DLD1 (cell line): ENCODE measurements at regions not wholly inside any gene's neighbourhood (a gene's known extent, or its start where the extent isn't known, plus 50 kb on each side); places are given as distances from the start of the nearest gene placed in this dataset.
"Not testable (repeated sequence)": the region's sequence is repeated elsewhere in the genome, so short reads cannot be mapped to it uniquely, and the experiment has no call there.

ENCODE experiments used
- in situ Hi-C: cut with HindIII; loops from 2 replicates; pipeline ENCODE4 v1.10.0; 2017; ENCODE audit warnings: low sequenced_read_pairs

GRCh38 chr21:16455526-16455925 is 725.7 kb downstream of the USP25 start:
- in situ Hi-C loops = no loop called here

DNA sequence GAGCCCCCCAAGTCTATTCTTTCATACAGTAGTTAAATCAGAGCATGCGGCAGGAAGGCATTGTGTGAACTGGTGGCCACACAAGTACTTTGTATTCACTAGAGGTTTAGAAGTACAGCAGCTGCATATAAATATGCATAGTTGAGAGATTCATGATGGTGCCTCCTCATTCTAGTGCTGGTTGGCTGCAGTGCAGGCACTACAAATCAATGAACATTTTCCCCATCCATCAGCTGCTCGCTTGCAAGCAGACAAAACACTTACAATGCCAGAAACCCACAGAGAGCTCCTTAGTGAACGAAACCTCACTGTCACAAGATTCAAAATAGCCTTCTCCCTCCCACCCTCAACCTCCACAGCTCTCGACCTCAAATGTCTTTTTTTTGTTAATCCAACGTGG is 726.2 kb downstream of the USP25 start:
- in situ Hi-C loops = no loop called here

GRCh38 chr21:16457498-16457897 is 727.7 kb downstream of the USP25 start:
- in situ Hi-C loops = no loop called here

- in situ Hi-C loops = no loop called here
Observed at GRCh38 chr21:16460936-16461335, 731.2 kb downstream of the USP25 start.

DNA sequence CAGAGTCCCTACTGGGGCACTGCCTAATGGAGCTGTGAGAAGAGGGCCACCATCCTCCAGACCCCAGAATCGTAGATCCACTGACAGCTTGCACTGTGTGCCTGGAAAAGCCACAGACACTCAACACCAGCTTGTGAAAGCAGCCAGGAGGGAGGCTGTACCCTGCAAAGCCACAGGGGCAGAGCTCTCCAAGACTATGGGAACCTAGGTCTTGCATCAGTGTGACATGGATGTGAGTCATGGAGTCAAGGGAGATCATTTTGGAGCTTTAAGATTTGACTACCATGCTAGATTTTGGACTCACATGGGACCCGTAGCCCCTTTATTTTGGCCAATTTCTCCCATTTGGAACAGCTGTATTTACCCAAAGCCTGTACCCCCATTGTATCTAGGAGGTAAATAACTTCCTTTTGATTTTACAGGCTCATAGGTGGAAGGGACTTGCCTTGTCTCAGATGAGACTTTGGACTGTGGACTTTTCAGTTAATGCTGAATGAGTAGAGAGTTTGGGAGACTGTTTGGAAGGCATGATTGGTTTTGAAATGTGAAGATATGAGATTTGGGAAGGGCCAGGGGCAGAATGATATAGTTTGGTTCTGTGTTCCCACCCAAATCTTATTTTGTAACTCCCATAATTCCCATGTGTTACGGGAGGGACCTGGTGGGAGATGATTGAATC is 734.6 kb downstream of the USP25 start:
- in situ Hi-C loops = not testable (repeated sequence)

GRCh38 chr21:16468184-16468583 is 738.4 kb downstream of the USP25 start:
- in situ Hi-C loops = no loop called here

GRCh38 chr21:16473988-16474387 is 744.2 kb downstream of the USP25 start:
- in situ Hi-C loops = no loop called here

DNA sequence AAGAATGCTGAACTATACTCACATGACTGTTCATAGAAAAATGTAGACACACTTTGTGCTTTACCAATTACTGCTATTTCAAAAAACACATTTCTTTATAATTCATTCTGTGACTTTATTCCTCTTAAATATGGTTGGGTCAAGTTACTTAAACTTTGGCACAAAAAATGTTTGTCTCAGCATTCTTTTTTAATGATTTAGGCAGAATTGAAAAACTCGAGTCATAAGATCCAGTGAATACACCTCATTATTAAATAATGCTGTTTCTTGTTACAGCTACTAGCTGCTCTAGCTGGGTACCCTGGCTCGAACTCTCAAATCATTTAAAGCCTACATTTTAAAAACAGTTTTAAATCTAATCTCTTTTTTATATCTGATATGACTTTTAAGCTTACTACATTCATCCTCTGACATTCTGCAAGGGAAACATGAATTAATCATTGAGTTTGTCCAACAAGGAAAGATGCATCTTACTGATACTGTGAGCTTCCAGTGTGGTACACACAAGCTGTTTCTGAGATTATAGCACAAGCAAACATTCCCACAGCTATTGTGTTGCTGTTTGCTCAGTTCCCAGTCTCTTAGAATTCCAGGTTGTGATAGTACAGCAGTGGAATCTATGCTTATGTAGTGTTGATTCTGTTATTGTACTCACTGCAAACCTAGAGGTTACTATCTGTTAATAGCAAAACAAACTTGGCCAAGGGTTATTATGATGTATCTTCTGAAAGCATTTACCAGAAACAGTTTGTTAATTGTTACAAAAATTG is 746.5 kb downstream of the USP25 start:
- in situ Hi-C loops = no loop called here

DNA sequence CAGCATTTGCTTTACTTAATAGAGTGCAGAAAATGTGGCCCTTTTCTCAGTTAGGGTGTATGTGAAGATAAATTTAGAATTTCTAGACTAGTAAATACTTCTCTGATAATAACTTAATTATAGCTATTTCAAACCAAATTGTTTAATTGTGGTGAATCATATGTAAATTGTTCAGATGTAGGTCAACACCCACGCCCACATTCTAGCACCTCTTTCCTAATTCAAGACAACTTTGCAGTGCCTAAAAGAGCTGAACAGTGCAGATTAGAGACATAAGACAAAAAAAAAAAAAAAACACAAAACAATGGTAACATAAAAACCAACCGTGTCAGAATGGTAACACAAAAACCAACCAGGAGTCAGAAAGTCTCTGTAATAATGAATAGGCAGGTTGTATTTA is 758.3 kb downstream of the USP25 start:
- in situ Hi-C loops = no loop called here

- in situ Hi-C loops = no loop called here
Observed at GRCh38 chr21:16492356-16492755, 762.6 kb downstream of the USP25 start.

- in situ Hi-C loops = no loop called here
Observed at GRCh38 chr21:16492892-16493291, 763.1 kb downstream of the USP25 start.

DNA sequence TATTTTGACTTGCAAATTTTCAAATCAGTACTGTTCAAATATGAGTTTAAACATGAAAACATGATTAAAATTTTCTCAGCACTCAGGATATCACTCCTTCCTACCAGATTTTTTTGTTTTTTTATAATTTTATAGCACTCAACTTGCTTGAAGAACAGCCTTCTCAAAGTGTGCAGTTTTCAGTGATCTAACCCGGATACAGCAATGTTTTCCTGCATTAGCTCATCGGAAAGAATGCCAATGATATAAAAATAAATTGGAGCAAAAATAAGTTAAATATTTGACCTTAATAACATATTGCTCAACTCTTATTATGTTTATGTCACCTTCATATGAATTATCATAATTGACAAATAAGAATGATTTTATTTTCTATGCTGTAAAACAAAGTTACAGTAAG is 766.8 kb downstream of the USP25 start:
- in situ Hi-C loops = no loop called here

DNA sequence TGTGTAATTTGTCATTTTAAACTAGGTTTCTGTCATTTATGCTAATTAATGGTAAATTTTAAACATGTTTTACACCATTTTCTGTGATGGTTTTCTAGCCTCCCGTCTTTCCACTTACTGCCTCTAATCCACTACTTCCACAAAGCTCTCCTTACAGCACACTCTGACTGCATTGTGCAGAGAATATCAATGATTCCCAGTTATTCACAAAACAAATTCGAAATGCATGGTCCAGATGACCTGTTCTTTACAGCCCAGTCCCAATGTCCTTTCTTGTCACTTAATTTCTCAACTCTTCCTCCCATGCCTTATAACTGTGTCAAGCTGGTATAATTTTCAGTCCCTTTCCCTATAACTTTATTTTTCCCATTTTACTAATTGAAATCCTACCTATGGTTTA is 770.5 kb downstream of the USP25 start:
- in situ Hi-C loops = no loop called here

DNA sequence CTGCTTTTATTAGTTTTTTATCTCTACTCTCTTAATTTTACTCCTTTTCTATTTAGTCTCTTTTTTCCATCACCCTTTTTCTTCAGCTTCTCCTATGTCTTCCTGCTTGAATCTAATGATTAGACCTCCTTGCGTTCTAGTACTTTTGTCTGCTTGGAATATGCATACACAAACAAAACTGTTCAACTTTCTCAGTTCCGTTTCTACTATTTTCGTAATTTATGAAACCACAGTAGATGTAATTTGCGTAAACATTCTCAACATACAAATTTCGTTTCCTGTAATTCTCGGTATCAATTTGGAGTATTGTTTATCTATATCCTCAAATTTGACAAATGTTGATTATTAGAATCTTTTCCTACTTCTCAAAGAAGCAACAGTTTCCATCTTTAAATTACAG is 772.5 kb downstream of the USP25 start:
- in situ Hi-C loops = no loop called here

GRCh38 chr21:16502897-16503296 is 773.1 kb downstream of the USP25 start:
- in situ Hi-C loops = no loop called here

DNA sequence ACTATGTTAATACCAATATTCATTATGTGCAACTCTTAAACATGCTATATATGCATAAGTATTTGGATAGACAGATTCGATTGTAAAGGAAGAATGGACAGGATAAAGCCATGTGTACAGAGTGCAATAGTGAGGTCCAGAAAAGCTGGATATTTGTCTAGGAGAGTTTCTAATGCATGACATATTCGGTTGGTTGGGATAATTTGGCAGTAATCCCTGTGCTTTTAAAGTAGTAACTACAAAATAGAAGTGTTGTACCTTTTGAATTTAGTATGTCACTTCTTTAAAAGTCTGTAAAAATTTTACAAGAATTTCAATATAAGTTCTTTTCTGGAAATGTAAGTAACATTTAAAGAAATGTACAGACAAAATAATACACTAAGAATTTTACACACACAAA is 774.5 kb downstream of the USP25 start:
- in situ Hi-C loops = no loop called here

DNA sequence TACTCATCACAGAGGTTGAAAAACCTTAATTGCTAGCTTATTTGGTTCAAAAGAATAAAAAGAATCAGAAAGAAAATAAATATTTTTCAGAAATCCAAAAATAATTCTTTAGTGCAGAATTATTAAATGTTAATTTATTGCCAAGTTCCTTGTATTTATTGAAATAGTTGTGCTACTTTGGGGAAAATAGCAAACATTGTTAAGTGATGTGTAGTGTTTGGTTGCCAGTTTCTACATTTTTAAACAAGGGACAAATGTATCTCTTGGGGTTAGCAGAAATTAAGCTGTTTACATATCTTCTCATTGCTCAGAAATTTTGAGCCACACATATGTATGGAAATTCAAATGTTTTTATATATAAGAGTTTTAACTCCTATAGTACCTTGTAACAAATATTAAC is 775.0 kb downstream of the USP25 start:
- in situ Hi-C loops = no loop called here

GRCh38 chr21:16509476-16509875 is 779.7 kb downstream of the USP25 start:
- in situ Hi-C loops = no loop called here

- in situ Hi-C loops = no loop called here
Observed at GRCh38 chr21:16514316-16514715, 784.5 kb downstream of the USP25 start.

DNA sequence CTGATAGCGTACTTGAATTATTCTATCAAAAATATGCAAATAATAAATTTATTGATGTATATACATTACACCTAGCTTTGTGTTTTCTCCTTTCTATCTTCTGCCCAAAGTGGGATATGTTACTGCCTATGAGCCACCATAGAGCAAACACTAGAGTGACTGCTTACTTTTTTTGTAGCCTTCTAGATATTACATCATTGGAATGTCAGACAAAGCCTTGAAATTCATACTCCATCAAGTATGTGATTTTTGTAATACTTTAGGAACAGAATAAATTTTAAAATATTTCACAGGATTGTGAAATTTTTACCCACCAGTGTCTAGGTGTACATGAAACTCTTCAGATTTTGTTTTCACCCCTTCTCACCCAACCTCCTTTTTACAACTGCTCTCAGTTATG is 787.6 kb downstream of the USP25 start:
- in situ Hi-C loops = no loop called here

GRCh38 chr21:16519036-16519435 is 789.3 kb downstream of the USP25 start:
- in situ Hi-C loops = no loop called here

GRCh38 chr21:16519644-16520043 is 789.9 kb downstream of the USP25 start:
- in situ Hi-C loops = no loop called here

- in situ Hi-C loops = no loop called here
Observed at GRCh38 chr21:16522548-16522947, 792.8 kb downstream of the USP25 start.
